Psoas muscle (tissue), 7 donors: ENCODE measurements at regions not wholly inside any gene's neighbourhood (a gene's known extent, or its start where the extent isn't known, plus 50 kb on each side); places are given as distances from the start of the nearest gene placed in this dataset.

ENCODE experiments used
- ATAC-seq, 4 donors: fragments of 200-7000 bp; cut with Tn5 transposase; one replicate each; pipeline ENCODE4 v1.9.1; 2020; ENCODE audit warnings: moderate library complexity in 3 of 4, mild to moderate bottlenecking in 2 of 4
- DNase-seq, 2 donors: peaks; one replicate each; pipeline ENCODE4 v3.0.0-alpha.2; 2020
- H3K27ac ChIP-seq: fragments of 200-600 bp; one replicate; pipeline ENCODE4 v1.8.0; 2022
- H3K27me3 ChIP-seq, 3 donors: fragments of 200-600 bp in 1 of 3; one replicate each; pipeline versions ENCODE4 v1.6.1 to v1.8.0; 2013 to 2022; ENCODE audit warnings: low read length in 2 of 3, mild to moderate bottlenecking in 2 of 3, moderate library complexity in 1 of 3; ENCODE audit not compliant: insufficient read depth in 3 of 3
- H3K36me3 ChIP-seq, 2 donors: fragments of 200-600 bp in 1 of 2; one replicate each; pipeline versions ENCODE4 v1.6.1 to v1.8.0; 2013 to 2022; ENCODE audit warnings: low read depth in 1 of 2, mild to moderate bottlenecking in 1 of 2, moderate library complexity in 1 of 2; ENCODE audit not compliant: insufficient read depth in 1 of 2
- H3K4me1 ChIP-seq: fragments of 200-600 bp; one replicate; pipeline ENCODE4 v1.8.0; 2022
- H3K4me3 ChIP-seq: fragments of 200-600 bp; one replicate; pipeline ENCODE4 v1.8.0; 2022; ENCODE audit warnings: mild to moderate bottlenecking
- H3K9me3 ChIP-seq: fragments of 200-600 bp; one replicate; pipeline ENCODE4 v1.8.0; 2022
- CTCF ChIP-seq: fragments of 200-600 bp; IDR thresholded peaks from one replicate; pipeline ENCODE4 v1.8.0; 2022; ENCODE audit warnings: antibody characterized with exemption
- WGBS, 3 donors: extraction: QIAGEN DNeasy Blood & Tissue Kit; methylation state at CpG; one replicate each; pipeline versions ENCODE4 v1.1.6 to v1.1.7; 2013; 5-methylcytosine and 5-hydroxymethylcytosine counted together
- intact Hi-C, 2 donors: fragments of 100-400 bp; cut with DNase I; formaldehyde crosslinking; loops; one replicate each; pipeline versions ENCODE4 v1.11.0 to v1.14.2; 2022
- donor health status: healthy with polysubstance abuse.
- donor health status: DM: no; HTN: no; CAD: no; lungs with moderate emphysema.
- donor health status: Bipolar disorder and iron deficiency.
- donor health status: healthy.
- donor health status: DM: yes; HTN: yes; CAD: no.
- donor health status: DM: no; HTN: no; CAD: no.
- donor health status: DM: yes; HTN: yes; CAD: no.

GRCh38 chr2:3940661-3941060 lies 237.3 kb downstream of the DCDC2C start:
- TF ChIP-seq CTCF = no peak
- DNase-seq (no peak), ATAC-seq (no peak)
- no peaks in the 10 kb centered on the region for H3K36me3 ChIP-seq
- H3K4me3 ChIP-seq = no peak overlapping the region
- intact Hi-C loops = no loop called here
- WGBS, 3 donors = 48 to 53% (median 51%) methylated on average over 7 of the region's 7 CpGs
- no peak overlapping the region for H3K27ac ChIP-seq
- H3K4me1 ChIP-seq = no peaks in the 10 kb centered on the region
- peaks cover 0 to 2% (median 0%) of the 10 kb centered on the region in 3 donors for H3K27me3 ChIP-seq
- no peaks in the 10 kb centered on the region for H3K9me3 ChIP-seq

- no peak for DNase-seq
- intact Hi-C loops = no loop called here
- no peak for TF ChIP-seq CTCF
- H3K4me1 ChIP-seq = no peaks in the 10 kb centered on the region
- peaks cover 0 to 2% (median 0%) of the 10 kb centered on the region in 3 donors for H3K27me3 ChIP-seq
- WGBS, 3 donors = 89 to 91% (median 90%) methylated on average over 15 to 20 of the region's 20 CpGs
- H3K9me3 ChIP-seq = no peaks in the 10 kb centered on the region
- H3K27ac ChIP-seq = no peak overlapping the region
- H3K36me3 ChIP-seq = no peaks in the 10 kb centered on the region
- no peak overlapping the region for H3K4me3 ChIP-seq
- no peak for ATAC-seq
These were observed 239.5 kb downstream of the DCDC2C start for GRCh38 chr2:3942841-3943240.

- WGBS, 3 donors = 57 to 73% (median 63%) methylated on average over 4 of the region's 4 CpGs
- DNase-seq (no peak), ATAC-seq (no peak)
- Histone ChIP-seq H3K27me3 (peaks cover 0 to 2% (median 0%) of the 10 kb centered on the region in 3 donors), H3K36me3 (no peaks in the 10 kb centered on the region), H3K4me3 (no peak overlapping the region), H3K9me3 (no peaks in the 10 kb centered on the region), H3K4me1 (no peaks in the 10 kb centered on the region), H3K27ac (no peak overlapping the region)
- TF ChIP-seq CTCF = no peak
- intact Hi-C loops = no loop called here
These were observed 240.7 kb downstream of the DCDC2C start for GRCh38 chr2:3944071-3944470.

DNA sequence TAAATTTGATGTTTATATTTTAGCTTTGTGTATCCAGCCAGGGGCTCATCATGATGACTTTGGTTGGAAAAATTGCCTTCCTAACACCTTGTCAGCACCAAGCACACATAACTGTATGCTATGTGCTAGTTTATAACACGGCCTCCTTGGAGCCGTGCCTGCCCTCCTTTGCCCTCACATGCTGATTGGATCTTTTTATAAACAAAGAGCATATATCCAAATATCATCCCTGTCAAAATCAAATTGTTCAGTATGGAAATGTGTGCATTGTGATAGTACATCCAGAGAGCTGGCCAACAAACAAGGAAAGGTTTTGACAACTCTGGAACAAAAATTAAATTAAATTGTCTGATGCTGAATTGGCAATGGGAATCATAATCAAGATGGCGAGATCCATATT lies 241.5 kb downstream of the DCDC2C start:
- TF ChIP-seq CTCF = no peak
- H3K27ac ChIP-seq = no peak overlapping the region
- DNase-seq = no peak
- H3K36me3 ChIP-seq = no peaks in the 10 kb centered on the region
- H3K9me3 ChIP-seq = no peaks in the 10 kb centered on the region
- H3K4me3 ChIP-seq = no peak overlapping the region
- H3K4me1 ChIP-seq = no peaks in the 10 kb centered on the region
- 82 to 90% (median 88%) methylated on average over 3 of the region's 3 CpGs for WGBS, 3 donors
- intact Hi-C loops = no loop called here
- no peak for ATAC-seq
- peaks cover 0 to 2% (median 0%) of the 10 kb centered on the region in 3 donors for H3K27me3 ChIP-seq

GRCh38 chr2:3948191-3948590 lies 244.8 kb downstream of the DCDC2C start:
- intact Hi-C loops = no loop called here

More at GRCh38 chr2:3948191-3948590, 244.8 kb downstream of the DCDC2C start:
- no peak for ATAC-seq
- peaks cover 0 to 2% (median 0%) of the 10 kb centered on the region in 3 donors for H3K27me3 ChIP-seq
- no peak overlapping the region for H3K27ac ChIP-seq
- no peaks in the 10 kb centered on the region for H3K9me3 ChIP-seq
- H3K4me1 ChIP-seq = no peaks in the 10 kb centered on the region
- H3K4me3 ChIP-seq = no peak overlapping the region
- WGBS, 3 donors = 35 to 55% (median 44%) methylated on average over 7 of the region's 7 CpGs
- H3K36me3 ChIP-seq = no peaks in the 10 kb centered on the region
- no peak for TF ChIP-seq CTCF
- no peak for DNase-seq
